Natural killer cell (primary cell): ENCODE measurements at regions not wholly inside any gene's neighbourhood (a gene's known extent, or its start where the extent isn't known, plus 50 kb on each side); places are given as distances from the start of the nearest gene placed in this dataset.
A peak's percentile ranks its signal among the peaks of the same experiment; 100 is the strongest.

ENCODE experiments used
- ATAC-seq, 3 donors: fragments of 150-1000 bp in 2 of 3; fragments of 200-7000 bp in 1 of 3; cut with Tn5 transposase; 1 replicate in 1 of 3; 2 replicates in 2 of 3; pipeline ENCODE4 v1.10.0; 2021; ENCODE audit warnings: mild to moderate bottlenecking in 2 of 3, moderate library complexity in 2 of 3
- DNase-seq, 2 donors: peaks; one replicate each; pipeline versions ENCODE4 v3.0.0 to v3.0.0-alpha.2; 2013 to 2021; ENCODE audit warnings: mixed read lengths in 1 of 2
- H3K27ac ChIP-seq: one replicate; pipeline ENCODE4 v1.5.1; 2013; ENCODE audit warnings: mild to moderate bottlenecking, low read length
- H3K27me3 ChIP-seq: one replicate; pipeline ENCODE4 v1.6.1; 2013; ENCODE audit warnings: low read length; ENCODE audit not compliant: control insufficient read depth, insufficient read depth
- H3K36me3 ChIP-seq: one replicate; pipeline ENCODE4 v1.6.1; 2013; ENCODE audit warnings: low read length; ENCODE audit not compliant: control insufficient read depth, insufficient read depth
- H3K4me1 ChIP-seq: one replicate; pipeline ENCODE4 v1.6.1; 2013; ENCODE audit warnings: low read length; ENCODE audit not compliant: control insufficient read depth, insufficient read depth
- H3K4me3 ChIP-seq: one replicate; pipeline ENCODE4 v1.5.1; 2013; ENCODE audit warnings: low read length
- H3K9me3 ChIP-seq: one replicate; pipeline ENCODE4 v1.6.1; 2013; ENCODE audit warnings: low read length; ENCODE audit not compliant: control insufficient read depth, insufficient read depth
- H3K27ac Mint-ChIP-seq, 2 donors: one replicate each; pipeline ENCODE4 v1.8.0; 2022; ENCODE audit warnings: mild to moderate bottlenecking in 2 of 2, mixed read lengths in 2 of 2, moderate library complexity in 1 of 2
- H3K27me3 Mint-ChIP-seq, 2 donors: one replicate each; pipeline ENCODE4 v1.8.0; 2022; ENCODE audit warnings: low read depth in 2 of 2, mixed read lengths in 2 of 2
- H3K36me3 Mint-ChIP-seq: one replicate; pipeline ENCODE4 v1.8.0; 2022; ENCODE audit warnings: mixed read lengths
- H3K4me1 Mint-ChIP-seq, 2 donors: one replicate each; pipeline ENCODE4 v1.8.0; 2022; ENCODE audit warnings: mixed read lengths in 2 of 2
- H3K4me3 Mint-ChIP-seq: one replicate; pipeline ENCODE4 v1.8.0; 2022; ENCODE audit warnings: mild to moderate bottlenecking, moderate library complexity, mixed read lengths
- H3K9me3 Mint-ChIP-seq, 2 donors: one replicate each; pipeline ENCODE4 v1.8.0; 2022; ENCODE audit warnings: mixed read lengths in 2 of 2
- CTCF ChIP-seq: fragments of 200-600 bp; IDR thresholded peaks from one replicate; pipeline ENCODE4 v1.8.0; 2022; ENCODE audit warnings: antibody characterized with exemption
- WGBS: methylation state at CpG from one replicate; pipeline ENCODE4 v1.1.7; 2013; ENCODE audit warnings: missing lambda C conversion rate; ENCODE audit not compliant: insufficient coverage; 5-methylcytosine and 5-hydroxymethylcytosine counted together
- intact Hi-C: fragments of 100-400 bp; cut with micrococcal nuclease; formaldehyde crosslinking; loops from one replicate; pipeline ENCODE4 v1.14.2; 2022

- ATAC-seq = no peak
- Histone ChIP-seq H3K4me1 (peaks cover 5% of the 10 kb centered on the region), H3K27me3 (peaks cover 3% of the 10 kb centered on the region), H3K27ac (no peak overlapping the region), H3K9me3 (no peaks in the 10 kb centered on the region), H3K4me3 (no peak overlapping the region), H3K36me3 (no peaks in the 10 kb centered on the region)
- WGBS = 83% methylated on average over 4 of the region's 4 CpGs
- H3K27ac Mint-ChIP-seq = no peak overlapping the region
- no peak for TF ChIP-seq CTCF
- no peaks in the 10 kb centered on the region for H3K9me3 Mint-ChIP-seq
- peaks cover 20 to 58% of the 10 kb centered on the region in 2 donors for H3K27me3 Mint-ChIP-seq
- DNase-seq = no peak
- no peaks in the 10 kb centered on the region for H3K36me3 Mint-ChIP-seq
- intact Hi-C loops = no loop called here
- peak overlapping the region; percentile 87 for H3K4me3 Mint-ChIP-seq
- H3K4me1 Mint-ChIP-seq = peaks cover 13 to 14% of the 10 kb centered on the region in 2 donors
Measured at GRCh38 chr2:64228918-64229317, 84.7 kb upstream of the PELI1 start.

- Histone ChIP-seq H3K36me3 (no peaks in the 10 kb centered on the region), H3K4me3 (no peak overlapping the region), H3K9me3 (no peaks in the 10 kb centered on the region), H3K27me3 (peaks cover 3% of the 10 kb centered on the region), H3K4me1 (peaks cover 5% of the 10 kb centered on the region), H3K27ac (no peak overlapping the region)
- peaks cover 13 to 14% of the 10 kb centered on the region in 2 donors for H3K4me1 Mint-ChIP-seq
- intact Hi-C loops = no loop called here
- DNase-seq (no peak), ATAC-seq (no peak)
- H3K9me3 Mint-ChIP-seq = no peaks in the 10 kb centered on the region
- no peak overlapping the region for H3K4me3 Mint-ChIP-seq
- no peaks in the 10 kb centered on the region for H3K36me3 Mint-ChIP-seq
- no peak overlapping the region for H3K27ac Mint-ChIP-seq
- H3K27me3 Mint-ChIP-seq = peaks cover 20 to 58% of the 10 kb centered on the region in 2 donors
- TF ChIP-seq CTCF = no peak
Measured at GRCh38 chr2:64230540-64230939, 86.3 kb upstream of the PELI1 start.

- H3K9me3 ChIP-seq = no peaks in the 10 kb centered on the region
- no peaks in the 10 kb centered on the region for H3K36me3 Mint-ChIP-seq
- H3K27me3 Mint-ChIP-seq = peaks cover 17 to 47% of the 10 kb centered on the region in 2 donors
- peaks cover 3% of the 10 kb centered on the region for H3K27me3 ChIP-seq
- H3K36me3 ChIP-seq = no peaks in the 10 kb centered on the region
- H3K4me3 ChIP-seq = no peak overlapping the region
- WGBS = 71% methylated on average over 2 of the region's 2 CpGs
- no peak overlapping the region for H3K4me3 Mint-ChIP-seq
- intact Hi-C loops = no loop called here
- H3K9me3 Mint-ChIP-seq = no peaks in the 10 kb centered on the region
- no peak overlapping the region for H3K27ac ChIP-seq
- no peak for TF ChIP-seq CTCF
- peaks cover 13 to 14% of the 10 kb centered on the region in 2 donors for H3K4me1 Mint-ChIP-seq
- no peak overlapping the region for H3K27ac Mint-ChIP-seq
- no peak for DNase-seq
- H3K4me1 ChIP-seq = peaks cover 5% of the 10 kb centered on the region
- ATAC-seq = no peak
Measured at GRCh38 chr2:64232266-64232665, 88.0 kb upstream of the PELI1 start.

- H3K4me3 ChIP-seq = no peak overlapping the region
- H3K36me3 ChIP-seq = no peaks in the 10 kb centered on the region
- no peaks in the 10 kb centered on the region for H3K27me3 ChIP-seq
- H3K27ac ChIP-seq = no peak overlapping the region
- H3K4me1 Mint-ChIP-seq = peaks cover 5 to 6% of the 10 kb centered on the region in 2 donors
- H3K9me3 ChIP-seq = no peaks in the 10 kb centered on the region
- H3K27me3 Mint-ChIP-seq = peaks cover 14 to 36% of the 10 kb centered on the region in 2 donors
- no peak overlapping the region for H3K4me3 Mint-ChIP-seq
- DNase-seq (no peak), ATAC-seq (no peak)
- no peak overlapping the region for H3K27ac Mint-ChIP-seq
- H3K36me3 Mint-ChIP-seq = no peaks in the 10 kb centered on the region
- WGBS = 89% methylated on average over 3 of the region's 4 CpGs
- TF ChIP-seq CTCF = no peak
- H3K9me3 Mint-ChIP-seq = no peaks in the 10 kb centered on the region
- no peaks in the 10 kb centered on the region for H3K4me1 ChIP-seq
- intact Hi-C loops = no loop called here
Measured at GRCh38 chr2:64233376-64233922, 89.2 kb upstream of the PELI1 start.
